ENCODE measurements at regions not wholly inside any gene's neighbourhood (a gene's known extent, or its start where the extent isn't known, plus 50 kb on each side); places are given as distances from the start of the nearest gene placed in this dataset.

GRCh38 chr1:244318078-244318477 is 133.6 kb downstream of the ADSS2 start:
- DNase-seq (ENCODE audit: low read depth, low spot score) (no peak), ATAC-seq (no peak)
- Histone ChIP-seq H3K9me3 (ENCODE audit: control insufficient read depth, insufficient read depth, low read depth, low read length) (no peaks in the 10 kb centered on the region), H3K4me1 (ENCODE audit: control insufficient read depth, insufficient read depth, low read length) (peaks cover 7% of the 10 kb centered on the region), H3K27ac (ENCODE audit: low read length) (no peak overlapping the region), H3K4me3 (ENCODE audit: low read depth in 2 of 2, low read length in 2 of 2) (no peak overlapping the region), H3K36me3 (ENCODE audit: control insufficient read depth, insufficient read depth, low read length) (no peaks in the 10 kb centered on the region), H3K27me3 (ENCODE audit: control insufficient read depth, insufficient read depth, low read length) (no peaks in the 10 kb centered on the region)
- POLR2A ChIA-PET: no interaction called here
- intact Hi-C loops (cut with micrococcal nuclease; ENCODE audit: unreplicated experiment): no loop called here
- TF ChIP-seq POLR2AphosphoS5 (IDR thresholded peaks at IDR 0.05; ENCODE audit: low read depth, low read length) (no peak), CTCF (IDR thresholded peaks at IDR 0.05) (no peak), SIN3A (IDR thresholded peaks at IDR 0.05; ENCODE audit: borderline replicate concordance, insufficient read depth, low read depth, low read length) (no peak), TCF7L2 (IDR thresholded peaks at IDR 0.05; ENCODE audit: low read depth, low read length) (no peak), REST (IDR thresholded peaks at IDR 0.05; ENCODE audit: insufficient read depth in 1 of 2, low read depth in 2 of 2, low read length in 1 of 2) (no peak)
- BruUV-seq (replicated peaks): no TSS peak
- in situ Hi-C loops (cut with HindIII; ENCODE audit: low pct_unique_long_range_greater_than_20kb, low sequenced_read_pairs): no loop called here
- CTCF ChIA-PET: no interaction called here

GRCh38 chr1:244318512-244318911 is 133.2 kb downstream of the ADSS2 start:
- no TSS peak for BruUV-seq (replicated peaks)
- ATAC-seq: no peak
- Histone ChIP-seq H3K27me3 (ENCODE audit: control insufficient read depth, insufficient read depth, low read length) (no peaks in the 10 kb centered on the region), H3K4me1 (ENCODE audit: control insufficient read depth, insufficient read depth, low read length) (peaks cover 9% of the 10 kb centered on the region), H3K27ac (ENCODE audit: low read length) (no peak overlapping the region), H3K36me3 (ENCODE audit: control insufficient read depth, insufficient read depth, low read length) (no peaks in the 10 kb centered on the region), H3K9me3 (ENCODE audit: control insufficient read depth, insufficient read depth, low read depth, low read length) (no peaks in the 10 kb centered on the region), H3K4me3 (ENCODE audit: low read depth in 2 of 2, low read length in 2 of 2) (no peak overlapping the region)
- ChIA-PET CTCF (no interaction called here), POLR2A (no interaction called here)
- TF ChIP-seq TCF7L2 (IDR thresholded peaks at IDR 0.05; ENCODE audit: low read depth, low read length): no peak
- TF ChIP-seq POLR2AphosphoS5 (IDR thresholded peaks at IDR 0.05; ENCODE audit: low read depth, low read length): no peak
- no peak for TF ChIP-seq CTCF (IDR thresholded peaks at IDR 0.05)
- in situ Hi-C loops (cut with HindIII; ENCODE audit: low pct_unique_long_range_greater_than_20kb, low sequenced_read_pairs) (no loop called here), intact Hi-C loops (cut with micrococcal nuclease; ENCODE audit: unreplicated experiment) (no loop called here)
- DNase-seq (ENCODE audit: low read depth, low spot score): no peak

Measured in Panc1 (cell line).